HepG2 (cell line): ENCODE measurements at regions not wholly inside any gene's neighbourhood (a gene's known extent, or its start where the extent isn't known, plus 50 kb on each side); places are given as distances from the start of the nearest gene placed in this dataset.

Experiments
- ATAC-seq: fragments of 200-7000 bp; cut with Tn5 transposase; 3 replicates; pipeline ENCODE4 v1.9.1; 2020; ENCODE audit warnings: mild to moderate bottlenecking, moderate library complexity
- BruUV-seq: library from RNA; stranded (reverse); fragments of 400-500 nt; replicated peaks from 2 replicates; lab custom pipeline; 2021; lab: Mats Ljungman, UMichigan
- CTCF ChIA-PET: fragments of 300-600 bp; formaldehyde crosslinking; extraction: SDS; loops from one replicate; lab custom pipeline; 2021; ENCODE audit warnings: low total read pairs, inconsistent platforms, low intra/inter-chr PET ratio; lab: Yijun Ruan, JAX
- POLR2A ChIA-PET: fragments of 350-600 bp; sonication (Branson Sonifier 250); formaldehyde crosslinking; loops from one replicate; lab custom pipeline; 2020; ENCODE audit warnings: antibody characterized with exemption, inconsistent platforms; lab: Yijun Ruan, JAX
- DNase-seq: peaks from one replicate; pipeline ENCODE4 v3.0.0-alpha.2; 2015; ENCODE audit warnings: low spot score
- FAIRE-seq: peaks from 3 replicates; lab custom pipeline; 2011; peaks lifted over from hg19 to GRCh38; lab: Jason Lieb, UNC
- H2AFZ ChIP-seq: one replicate; pipeline ENCODE4 v1.6.1; 2011; ENCODE audit warnings: low read length, inconsistent platforms
- H3K27ac ChIP-seq: fragments of 300-600 bp; 3 replicates; pipeline ENCODE4 v1.8.0; 2011; ENCODE audit warnings: mixed run types, mild to moderate bottlenecking, mixed read lengths, low read length, inconsistent platforms; ENCODE audit not compliant: insufficient read depth; ENCODE audit errors: extremely low read length
- H3K27me3 ChIP-seq, 2 experiments: fragments of 200-600 bp in 1 of 2; 2 replicates in 1 of 2; 3 replicates in 1 of 2; pipeline versions ENCODE4 v1.6.0 to v1.8.0; 2011; ENCODE audit warnings: low read length in 2 of 2, mild to moderate bottlenecking in 2 of 2, moderate library complexity in 2 of 2, inconsistent platforms in 1 of 2; ENCODE audit not compliant: insufficient read depth in 2 of 2, control insufficient read depth in 1 of 2
- H3K36me3 ChIP-seq, 2 experiments: fragments of 200-600 bp in 1 of 2; replicated peaks in 1 of 2; 2 replicates in 1 of 2; 3 replicates in 1 of 2; pipeline versions ENCODE4 v1.5.1 to v1.8.0; 2011; ENCODE audit warnings: low read length in 2 of 2, inconsistent platforms in 1 of 2; ENCODE audit not compliant: insufficient read depth in 2 of 2, control insufficient read depth in 1 of 2
- H3K4me1 ChIP-seq: 2 replicates; pipeline ENCODE4 v1.5.1; 2012; ENCODE audit warnings: low read length, inconsistent platforms; ENCODE audit not compliant: insufficient read depth
- H3K4me2 ChIP-seq: 2 replicates; pipeline ENCODE4 v1.6.0; 2011; ENCODE audit warnings: low read depth, low read length, inconsistent platforms
- H3K4me3 ChIP-seq, 3 experiments: fragments of 200-600 bp in 1 of 3; sonication (generic), shearing (Covaris generic) in 1 of 3; replicated peaks in 1 of 3; 2 replicates each; pipeline ENCODE4 v1.5.1; 2011 to 2016; ENCODE audit warnings: low read length in 3 of 3, inconsistent platforms in 2 of 3, low read depth in 2 of 3, mild to moderate bottlenecking in 2 of 3, control low read depth in 1 of 3, mixed read lengths in 1 of 3; ENCODE audit not compliant: insufficient read depth in 1 of 3
- H3K79me2 ChIP-seq: one replicate; pipeline ENCODE4 v1.6.1; 2011; ENCODE audit warnings: low read length, inconsistent platforms; ENCODE audit not compliant: insufficient read depth
- H3K9ac ChIP-seq: 2 replicates; pipeline ENCODE4 v1.6.0; 2011; ENCODE audit warnings: mild to moderate bottlenecking, low read depth, low read length, inconsistent platforms; ENCODE audit not compliant: insufficient read depth
- H3K9me3 ChIP-seq: 2 replicates; pipeline ENCODE4 v1.5.1; 2012; ENCODE audit warnings: mild to moderate bottlenecking, low read length
- H4K20me1 ChIP-seq: 2 replicates; pipeline ENCODE4 v1.6.0; 2011; ENCODE audit warnings: inconsistent platforms, mild to moderate bottlenecking, low read length, moderate library complexity; ENCODE audit not compliant: insufficient read depth
- ASH2L ChIP-seq: fragments of 300-600, 200-600 bp; sonication (generic); IDR thresholded peaks from 2 replicates; pipeline ENCODE4 v1.7.0; 2017; ENCODE audit warnings: low read depth, mild to moderate bottlenecking, moderate library complexity, mixed read lengths, low read length; ENCODE audit not compliant: insufficient read length
- CEBPG ChIP-seq: IDR thresholded peaks from 2 replicates; pipeline ENCODE4 v1.6.1; 2016
- EP300 ChIP-seq, 3 experiments: sonication (generic) in 1 of 3; formaldehyde crosslinking in 1 of 3; IDR thresholded peaks; 2 replicates each; pipeline versions ENCODE4 v1.5.1 to v1.6.1; 2011 to 2020; ENCODE audit warnings: low read depth in 2 of 3, low read length in 2 of 3, borderline replicate concordance in 1 of 3, improper control_type of control experiment in 1 of 3, mild to moderate bottlenecking in 1 of 3, missing genetic modification reagents in 1 of 3, moderate library complexity in 1 of 3
- HNF1B ChIP-seq: sonication (generic); formaldehyde crosslinking; IDR thresholded peaks from 2 replicates; pipeline ENCODE4 v1.5.1; 2020; ENCODE audit warnings: mild to moderate bottlenecking, moderate library complexity, missing genetic modification reagents
- HNRNPLL ChIP-seq: fragments of 200-400 bp; formaldehyde crosslinking; IDR thresholded peaks from 2 replicates; pipeline ENCODE4 v1.6.1; 2017; ENCODE audit warnings: mild to moderate bottlenecking, low read depth, low read length; ENCODE audit not compliant: poor library complexity, severe bottlenecking
- KAT8 ChIP-seq: IDR thresholded peaks from 2 replicates; pipeline ENCODE4 v1.6.1; 2016; ENCODE audit warnings: missing genetic modification reagents, missing compliant biosample characterization
- MTF2 ChIP-seq: sonication (generic); formaldehyde crosslinking; IDR thresholded peaks from 2 replicates; pipeline ENCODE4 v1.5.0; 2020; ENCODE audit warnings: missing genetic modification reagents, borderline replicate concordance
- NR2F1 ChIP-seq, 2 experiments: fragments of 450-650 bp in 1 of 2; formaldehyde crosslinking in 1 of 2; IDR thresholded peaks; 2 replicates each; pipeline versions ENCODE4 v1.5.0 to v1.6.1; 2016 to 2020; ENCODE audit warnings: mild to moderate bottlenecking in 1 of 2, missing compliant biosample characterization in 1 of 2, missing genetic modification reagents in 1 of 2, moderate library complexity in 1 of 2
- NR2F2 ChIP-seq: IDR thresholded peaks from 2 replicates; pipeline ENCODE4 v1.6.1; 2012; ENCODE audit warnings: low read depth, inconsistent platforms, borderline replicate concordance
- PTBP1 ChIP-seq: fragments of 200-400 bp; formaldehyde crosslinking; IDR thresholded peaks from 2 replicates; pipeline ENCODE4 v1.6.1; 2018; ENCODE audit warnings: low read length, low read depth; ENCODE audit not compliant: poor library complexity, severe bottlenecking
- REL ChIP-seq: sonication (generic); formaldehyde crosslinking; conservative IDR thresholded peaks from 2 replicates; pipeline ENCODE4 v1.8.0; 2022; ENCODE audit warnings: mild to moderate bottlenecking, missing genetic modification reagents, moderate library complexity
- ZFX ChIP-seq: sonication (generic); formaldehyde crosslinking; IDR thresholded peaks from 2 replicates; pipeline ENCODE4 v1.4.0; 2020; ENCODE audit warnings: mild to moderate bottlenecking, low read depth, missing genetic modification reagents, moderate library complexity
- ZNF343 ChIP-seq: sonication (generic); formaldehyde crosslinking; IDR thresholded peaks from 2 replicates; pipeline ENCODE4 v1.4.0; 2020; ENCODE audit warnings: mild to moderate bottlenecking, missing genetic modification reagents
- ZNF644 ChIP-seq: IDR thresholded peaks from 2 replicates; pipeline ENCODE4 v1.6.1; 2016; ENCODE audit warnings: low read depth
- ZNF766 ChIP-seq: sonication (generic); formaldehyde crosslinking; IDR thresholded peaks from 2 replicates; pipeline ENCODE4 v1.5.0; 2020; ENCODE audit warnings: missing genetic modification reagents, borderline replicate concordance
- ZXDC ChIP-seq: sonication (generic); formaldehyde crosslinking; IDR thresholded peaks from 2 replicates; pipeline ENCODE4 v1.5.0; 2020; ENCODE audit warnings: mild to moderate bottlenecking, missing genetic modification reagents
- WGBS: methylation state at CpG from one replicate; pipeline ENCODE4 v1.1.6; 2017; ENCODE audit warnings: low lambda C conversion rate; 5-methylcytosine and 5-hydroxymethylcytosine counted together
- in situ Hi-C: cut with HindIII; loops from 2 replicates; pipeline ENCODE4 v1.10.0; 2017; ENCODE audit warnings: low pct_unique_long_range_greater_than_20kb; ENCODE audit not compliant: extremely low pct_ligation_motif_present
- intact Hi-C: fragments of 100-400 bp; cut with micrococcal nuclease; formaldehyde crosslinking; loops from one replicate; pipeline ENCODE4 v1.10.0; 2022; ENCODE audit not compliant: unreplicated experiment

GRCh38 chr7:41617987-41618386 is 84.9 kb downstream of the INHBA start:
- POLR2A ChIA-PET = no interaction called here
- FAIRE-seq = no peak
- no peak for TF ChIP-seq ZNF766 (CRISPR knock-in tag)
- TF ChIP-seq KAT8 (CRISPR knock-in tag) = no peak
- no peak for TF ChIP-seq NR2F2
- no peak for TF ChIP-seq ASH2L
- TF ChIP-seq HNF1B (CRISPR knock-in tag) = no peak
- TF ChIP-seq HNRNPLL = no peak
- no peak for TF ChIP-seq NR2F1 (CRISPR knock-in tag; IDR thresholded peaks at IDR 0.05)
- Histone ChIP-seq H3K9ac (no peak overlapping the region), H3K27ac (no peak overlapping the region), H4K20me1 (no peaks in the 10 kb centered on the region), H3K79me2 (no peaks in the 10 kb centered on the region), H3K9me3 (peaks cover 53% of the 10 kb centered on the region), H3K4me3 (no peak overlapping the region), H3K36me3 (no peaks in the 10 kb centered on the region), H3K4me2 (no peak overlapping the region), H3K27me3 (no peaks in the 10 kb centered on the region), H2AFZ (no peak overlapping the region), H3K4me1 (no peaks in the 10 kb centered on the region)
- in situ Hi-C loops (no loop called here), intact Hi-C loops (no loop called here)
- BruUV-seq = no TSS peak
- CTCF ChIA-PET = no interaction called here
- ATAC-seq = no peak
- 53% methylated on average over 1 of the region's 1 CpG for WGBS
- no peak for DNase-seq

GRCh38 chr7:41612798-41613197 is 90.1 kb downstream of the INHBA start:
- no TSS peak for BruUV-seq
- Histone ChIP-seq H3K9ac (no peak overlapping the region), H2AFZ (no peak overlapping the region), H3K9me3 (peaks cover 43% of the 10 kb centered on the region), H3K4me2 (no peak overlapping the region), H4K20me1 (no peaks in the 10 kb centered on the region), H3K27me3 (no peaks in the 10 kb centered on the region), H3K4me1 (no peaks in the 10 kb centered on the region), H3K27ac (no peak overlapping the region), H3K36me3 (no peaks in the 10 kb centered on the region), H3K4me3 (no peak overlapping the region), H3K79me2 (no peaks in the 10 kb centered on the region)
- intact Hi-C loops = no loop called here
- ATAC-seq = no peak
- CTCF ChIA-PET = no interaction called here
- in situ Hi-C loops = no loop called here
- no peak for TF ChIP-seq ZFX
- no peak for TF ChIP-seq EP300 (IDR thresholded peaks at IDR 0.05; ENCODE audit: low read depth in 2 of 2, low read length in 2 of 2)
- no peak for TF ChIP-seq EP300 (CRISPR knock-in tag; IDR thresholded peaks at IDR 0.05; ENCODE audit: borderline replicate concordance)
- TF ChIP-seq PTBP1 = no peak
- no peak for TF ChIP-seq MTF2
- no peak for TF ChIP-seq REL (CRISPR knock-in tag)
- no peak for TF ChIP-seq CEBPG (CRISPR knock-in tag)
- TF ChIP-seq ZNF343 = no peak
- no peak for TF ChIP-seq ZNF644 (CRISPR knock-in tag)
- TF ChIP-seq ZXDC (CRISPR knock-in tag) = no peak
- no peak for FAIRE-seq
- no peak for DNase-seq
- POLR2A ChIA-PET = no interaction called here
- WGBS = 3% methylated on average over 2 of the region's 2 CpGs
